Fibroblast of lung (primary cell): ENCODE measurements at regions not wholly inside any gene's neighbourhood (a gene's known extent, or its start where the extent isn't known, plus 50 kb on each side); places are given as distances from the start of the nearest gene placed in this dataset.

Experiments used
- EZH2 ChIP-seq: IDR thresholded peaks from 2 replicates; pipeline ENCODE4 v1.5.1; 2012; ENCODE audit warnings: low read length, control low read depth, mild to moderate bottlenecking; ENCODE audit errors: missing control alignments
- TF ChIP-seq, protein P1 (sequence below), 2 donors: IDR thresholded peaks in 1 of 2; conservative IDR thresholded peaks in 1 of 2; 1 replicate in 1 of 2; 2 replicates in 1 of 2; pipeline ENCODE4 v1.5.1; 2011 to 2012; ENCODE audit warnings: low read length in 2 of 2, control low read depth in 1 of 2, inconsistent platforms in 1 of 2, low read depth in 1 of 2, mild to moderate bottlenecking in 1 of 2

DNA sequence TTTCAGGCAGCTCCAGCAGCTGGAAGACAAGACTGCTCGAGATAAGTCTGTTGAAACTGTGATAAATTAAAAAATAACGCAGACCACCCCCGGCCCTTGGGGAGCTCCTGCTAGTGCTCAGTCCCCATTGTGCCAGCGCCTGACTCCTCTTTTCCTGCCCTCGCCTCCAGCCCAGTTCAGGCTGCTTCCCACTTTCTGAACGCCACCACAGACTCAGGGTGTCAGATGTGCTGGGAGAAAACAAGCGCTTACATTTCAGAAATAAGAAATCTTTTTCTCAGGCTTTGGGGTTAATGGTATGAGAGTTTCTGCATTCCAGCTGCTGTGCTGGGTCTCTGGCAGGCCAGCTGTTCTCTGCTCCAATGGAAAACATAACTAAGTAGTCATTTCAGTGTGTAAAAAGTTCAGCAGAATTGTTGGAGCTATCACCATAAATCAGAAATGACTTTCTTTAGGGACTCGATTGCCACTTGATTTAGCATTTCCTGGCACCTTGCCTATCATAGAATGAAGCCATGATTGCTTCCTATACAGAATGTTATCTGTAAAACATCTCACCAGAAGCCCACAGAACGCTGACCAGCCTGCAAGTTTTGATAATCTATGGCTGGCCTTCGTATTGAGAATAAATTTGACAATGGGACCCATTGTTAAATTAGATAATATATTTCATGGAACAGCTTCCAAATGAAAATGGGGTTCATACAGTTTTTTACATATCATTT, 257.0 kb upstream of the ZNF32 start:
- TF ChIP-seq, protein P1, sequence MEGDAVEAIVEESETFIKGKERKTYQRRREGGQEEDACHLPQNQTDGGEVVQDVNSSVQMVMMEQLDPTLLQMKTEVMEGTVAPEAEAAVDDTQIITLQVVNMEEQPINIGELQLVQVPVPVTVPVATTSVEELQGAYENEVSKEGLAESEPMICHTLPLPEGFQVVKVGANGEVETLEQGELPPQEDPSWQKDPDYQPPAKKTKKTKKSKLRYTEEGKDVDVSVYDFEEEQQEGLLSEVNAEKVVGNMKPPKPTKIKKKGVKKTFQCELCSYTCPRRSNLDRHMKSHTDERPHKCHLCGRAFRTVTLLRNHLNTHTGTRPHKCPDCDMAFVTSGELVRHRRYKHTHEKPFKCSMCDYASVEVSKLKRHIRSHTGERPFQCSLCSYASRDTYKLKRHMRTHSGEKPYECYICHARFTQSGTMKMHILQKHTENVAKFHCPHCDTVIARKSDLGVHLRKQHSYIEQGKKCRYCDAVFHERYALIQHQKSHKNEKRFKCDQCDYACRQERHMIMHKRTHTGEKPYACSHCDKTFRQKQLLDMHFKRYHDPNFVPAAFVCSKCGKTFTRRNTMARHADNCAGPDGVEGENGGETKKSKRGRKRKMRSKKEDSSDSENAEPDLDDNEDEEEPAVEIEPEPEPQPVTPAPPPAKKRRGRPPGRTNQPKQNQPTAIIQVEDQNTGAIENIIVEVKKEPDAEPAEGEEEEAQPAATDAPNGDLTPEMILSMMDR (conservative IDR thresholded peaks at IDR 0.05 in 1 of 2, IDR thresholded peaks at IDR 0.05 in 1 of 2; ENCODE audit: low read depth in 1 of 2, low read length in 2 of 2) = no peak
- no peak for TF ChIP-seq EZH2
